ENCODE measurements at regions not wholly inside any gene's neighbourhood (a gene's known extent, or its start where the extent isn't known, plus 50 kb on each side); places are given as distances from the start of the nearest gene placed in this dataset.

GRCh38 chr6:3651698-3652229 lies 99.7 kb downstream of the PXDC1 start:
- ATAC-seq = no peak
- WGBS, 2 donors = 61 to 67% methylated on average over 12 of the region's 12 CpGs
- intact Hi-C loops (cut with DNase I) = no loop called here

GRCh38 chr6:3650959-3651697 lies 100.4 kb downstream of the PXDC1 start:
- WGBS, 2 donors = 59 to 69% methylated on average over 15 of the region's 15 CpGs
- H3K27me3 ChIP-seq = no peaks in the 10 kb centered on the region
- intact Hi-C loops (cut with DNase I) = no loop called here
- DNase-seq = no peak
- H3K27ac ChIP-seq = no peak overlapping the region
- H3K4me3 ChIP-seq = no peak overlapping the region
- H3K4me1 ChIP-seq = no peaks in the 10 kb centered on the region
- no peak for ATAC-seq
- no peaks in the 10 kb centered on the region for H3K36me3 ChIP-seq (replicated peaks in 1 of 2; ENCODE audit: insufficient read depth in 1 of 2, low read depth in 2 of 2)
- TF ChIP-seq POLR2A (IDR thresholded peaks at IDR 0.05) = no peak
- no peak for TF ChIP-seq CTCF (IDR thresholded peaks at IDR 0.05)
- no peaks in the 10 kb centered on the region for H3K9me3 ChIP-seq

More at GRCh38 chr6:3651698-3652229, 99.7 kb downstream of the PXDC1 start:
- Histone ChIP-seq H3K4me1 (no peaks in the 10 kb centered on the region), H3K4me3 (no peak overlapping the region), H3K36me3 (replicated peaks in 1 of 2; ENCODE audit: insufficient read depth in 1 of 2, low read depth in 2 of 2) (no peaks in the 10 kb centered on the region), H3K9me3 (no peaks in the 10 kb centered on the region), H3K27ac (no peak overlapping the region), H3K27me3 (no peaks in the 10 kb centered on the region)
- TF ChIP-seq POLR2A (IDR thresholded peaks at IDR 0.05) = no peak
- DNase-seq = no peak

- H3K4me3 ChIP-seq = no peak overlapping the region
- WGBS, 2 donors = 84 to 87% methylated on average over 8 to 17 of the region's 17 CpGs
- ATAC-seq (no peak), DNase-seq (no peak)
- TF ChIP-seq CTCF (IDR thresholded peaks at IDR 0.05) (no peak), POLR2A (IDR thresholded peaks at IDR 0.05) (no peak)
- H3K9me3 ChIP-seq = no peaks in the 10 kb centered on the region
- H3K27me3 ChIP-seq = no peaks in the 10 kb centered on the region
- no peaks in the 10 kb centered on the region for H3K36me3 ChIP-seq (replicated peaks in 1 of 2; ENCODE audit: insufficient read depth in 1 of 2, low read depth in 2 of 2)
- H3K27ac ChIP-seq = no peak overlapping the region
- intact Hi-C loops (cut with DNase I) = no loop called here
- no peaks in the 10 kb centered on the region for H3K4me1 ChIP-seq
These were observed 101.2 kb downstream of the PXDC1 start for GRCh38 chr6:3650076-3650958.

- Histone ChIP-seq H3K4me1 (no peaks in the 10 kb centered on the region), H3K9me3 (no peaks in the 10 kb centered on the region), H3K4me3 (no peak overlapping the region), H3K36me3 (replicated peaks in 1 of 2; ENCODE audit: insufficient read depth in 1 of 2, low read depth in 2 of 2) (no peaks in the 10 kb centered on the region), H3K27me3 (no peaks in the 10 kb centered on the region), H3K27ac (no peak overlapping the region)
- TF ChIP-seq CTCF (IDR thresholded peaks at IDR 0.05) (no peak), POLR2A (IDR thresholded peaks at IDR 0.05) (no peak)
- ATAC-seq (no peak), DNase-seq (no peak)
- intact Hi-C loops (cut with DNase I) = no loop called here
- WGBS, 2 donors = 60 to 81% methylated on average over 2 of the region's 2 CpGs
These were observed 102.8 kb downstream of the PXDC1 start for GRCh38 chr6:3648724-3649123.

GRCh38 chr6:3646616-3647362 lies 104.7 kb downstream of the PXDC1 start:
- DNase-seq = no peak
- intact Hi-C loops (cut with DNase I) = no loop called here
- Histone ChIP-seq H3K4me3 (no peak overlapping the region), H3K27ac (no peak overlapping the region), H3K36me3 (replicated peaks in 1 of 2; ENCODE audit: insufficient read depth in 1 of 2, low read depth in 2 of 2) (no peaks in the 10 kb centered on the region), H3K4me1 (no peaks in the 10 kb centered on the region), H3K9me3 (no peaks in the 10 kb centered on the region), H3K27me3 (no peaks in the 10 kb centered on the region)
- ATAC-seq = no peak
- no peak for TF ChIP-seq POLR2A (IDR thresholded peaks at IDR 0.05)
- TF ChIP-seq CTCF (IDR thresholded peaks at IDR 0.05) = no peak
- WGBS, 2 donors = 86 to 87% methylated on average over 27 of the region's 27 CpGs
